Left cardiac atrium (tissue), 4 donors: ENCODE measurements at regions not wholly inside any gene's neighbourhood (a gene's known extent, or its start where the extent isn't known, plus 50 kb on each side); places are given as distances from the start of the nearest gene placed in this dataset.

Experiments
- ATAC-seq, 2 donors: fragments of 200-7000 bp; cut with Tn5 transposase; one replicate each; pipeline ENCODE4 v1.9.1; 2020; ENCODE audit warnings: mild to moderate bottlenecking in 2 of 2, moderate library complexity in 2 of 2
- DNase-seq: peaks from one replicate; pipeline ENCODE4 v3.0.0-alpha.2; 2020
- intact Hi-C, 2 donors: fragments of 100-400 bp; cut with DNase I; formaldehyde crosslinking; loops; one replicate each; pipeline versions ENCODE4 v1.14.1 to v1.15.1; 2022 to 2023
- donor health status: DM: no; HTN: yes; CAD: no.
- donor health status: DM: no; HTN: yes; CAD: no; lungs with severe emphysema.
- donor health status: DM: yes; HTN: yes; CAD: no.
- donor health status: Dilated cardiomyopathy.

DNA sequence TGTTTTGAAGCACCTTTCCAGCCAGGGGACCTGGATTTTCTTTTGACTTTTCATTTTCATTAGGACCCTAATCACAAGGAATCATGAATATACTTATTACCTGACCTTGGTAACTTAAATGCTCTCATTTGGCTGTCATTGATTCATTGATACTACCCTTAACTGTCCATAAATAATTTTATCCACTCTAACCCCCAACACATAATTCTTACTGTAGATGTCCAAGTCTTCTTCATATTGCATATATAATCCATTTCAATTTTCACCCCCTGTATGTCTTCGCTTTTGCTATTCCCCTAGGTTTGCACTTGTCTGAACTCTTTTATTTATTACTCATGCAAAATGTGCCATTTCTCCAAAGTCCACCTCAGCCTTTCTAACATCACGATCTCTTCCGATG, 602.9 kb downstream of the MMUT start:
- ATAC-seq (no peak), DNase-seq (no peak)
- intact Hi-C loops = no loop called here

GRCh38 chr6:48859562-48860123, 603.4 kb downstream of the MMUT start:
- DNase-seq (no peak), ATAC-seq (no peak)
- intact Hi-C loops = no loop called here

GRCh38 chr6:48845219-48845618, 617.8 kb downstream of the MMUT start:
- no peak for DNase-seq
- ATAC-seq = no peak
- intact Hi-C loops = no loop called here

- no peak for DNase-seq
- intact Hi-C loops = no loop called here
- ATAC-seq = no peak
These were observed 618.4 kb downstream of the MMUT start for GRCh38 chr6:48844696-48845095.

GRCh38 chr6:48840896-48841295, 622.2 kb downstream of the MMUT start:
- ATAC-seq (no peak), DNase-seq (no peak)
- intact Hi-C loops = no loop called here

DNA sequence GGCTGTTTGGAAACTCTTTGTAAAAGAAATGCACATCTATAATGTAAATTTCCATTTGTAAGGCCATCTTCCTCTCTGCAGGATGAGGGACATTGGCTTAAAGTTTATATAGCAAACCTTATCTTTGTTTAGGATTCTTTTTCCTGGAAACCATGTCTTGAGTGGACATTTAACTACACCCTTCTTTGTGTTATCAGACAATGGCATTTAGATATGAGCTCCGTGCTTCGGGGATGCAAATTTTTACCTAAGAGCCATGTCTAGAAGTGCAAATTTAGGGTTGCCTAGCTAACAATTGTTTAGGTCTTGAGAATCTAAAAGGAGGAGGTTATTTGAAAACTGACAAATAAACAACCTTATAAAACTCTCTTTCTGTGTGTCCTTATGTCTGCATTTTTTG, 623.8 kb downstream of the MMUT start:
- no peak for ATAC-seq
- no peak for DNase-seq
- intact Hi-C loops = no loop called here

GRCh38 chr6:48837744-48838143, 625.3 kb downstream of the MMUT start:
- intact Hi-C loops = no loop called here
- ATAC-seq (no peak), DNase-seq (no peak)

- ATAC-seq (no peak), DNase-seq (no peak)
- intact Hi-C loops = no loop called here
These were observed 627.6 kb downstream of the MMUT start for GRCh38 chr6:48835421-48835958.

DNA sequence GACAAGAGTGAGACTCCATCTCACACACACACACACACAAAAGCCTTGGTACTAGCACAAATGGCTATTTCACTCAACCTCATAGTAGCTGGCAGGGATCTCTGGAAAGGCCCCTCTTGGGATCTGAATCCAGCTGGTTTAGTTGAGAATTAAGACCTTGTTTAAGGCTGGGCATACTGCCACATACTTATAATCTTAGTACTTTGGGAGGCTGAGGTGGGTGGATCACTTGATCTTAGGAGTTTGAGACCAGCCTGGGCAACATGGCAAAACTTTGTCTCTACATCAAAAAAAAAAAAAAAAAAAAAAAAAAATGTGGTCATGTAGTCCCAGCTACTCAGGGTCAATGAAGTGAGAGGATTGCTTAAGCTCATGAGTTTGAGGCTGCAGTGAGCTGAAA, 628.3 kb downstream of the MMUT start:
- intact Hi-C loops = no loop called here
- no peak for ATAC-seq

GRCh38 chr6:48833916-48834315, 629.1 kb downstream of the MMUT start:
- ATAC-seq (no peak), DNase-seq (no peak)
- intact Hi-C loops = no loop called here

More for the DNA sequence above, 628.3 kb downstream of the MMUT start:
- DNase-seq = no peak

DNA sequence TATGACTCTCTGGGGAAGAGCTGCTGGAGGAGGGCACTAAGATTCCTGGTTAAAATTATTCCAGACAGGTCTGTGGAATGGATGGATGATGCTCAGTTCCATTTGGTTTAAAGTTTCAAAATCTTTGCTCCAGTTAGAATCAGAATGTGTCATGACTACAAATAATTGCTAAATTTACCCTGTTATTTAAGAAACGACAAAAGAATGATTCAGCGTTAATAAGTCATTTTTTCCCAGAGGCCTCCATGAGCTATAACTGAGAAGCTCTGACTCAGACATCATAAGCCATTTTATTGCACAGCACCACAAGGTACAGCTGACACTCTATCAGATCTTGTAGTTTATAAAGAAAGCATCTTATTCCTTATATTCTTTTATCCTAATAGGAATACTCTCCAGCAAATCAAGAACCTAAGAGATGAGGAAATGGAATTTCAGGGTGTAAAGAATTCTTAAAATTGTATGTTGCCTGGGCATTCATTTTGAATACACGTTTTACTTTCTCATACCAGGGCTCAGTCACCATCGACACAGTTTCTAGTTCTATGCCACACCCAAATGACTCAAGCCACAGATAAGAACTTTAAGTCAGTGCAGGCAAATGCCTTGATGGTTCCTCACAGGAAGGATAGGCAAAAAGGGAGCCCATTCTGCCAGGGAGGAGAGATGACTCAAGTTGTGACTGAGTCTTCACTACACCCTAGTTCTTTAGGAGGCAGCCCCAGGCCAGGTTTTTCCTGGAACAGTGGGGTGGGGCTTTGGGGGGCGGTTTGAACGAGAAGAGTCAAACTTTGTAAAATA, 636.0 kb downstream of the MMUT start:
- intact Hi-C loops = no loop called here
- ATAC-seq = peak; percentile 27 to 97
- DNase-seq = peak; percentile 39

- intact Hi-C loops = no loop called here
- no peak for DNase-seq
- no peak for ATAC-seq
These were observed 636.9 kb downstream of the MMUT start for GRCh38 chr6:48826152-48826515.

GRCh38 chr6:48825501-48826151, 637.4 kb downstream of the MMUT start:
- ATAC-seq = no peak
- intact Hi-C loops = no loop called here

DNA sequence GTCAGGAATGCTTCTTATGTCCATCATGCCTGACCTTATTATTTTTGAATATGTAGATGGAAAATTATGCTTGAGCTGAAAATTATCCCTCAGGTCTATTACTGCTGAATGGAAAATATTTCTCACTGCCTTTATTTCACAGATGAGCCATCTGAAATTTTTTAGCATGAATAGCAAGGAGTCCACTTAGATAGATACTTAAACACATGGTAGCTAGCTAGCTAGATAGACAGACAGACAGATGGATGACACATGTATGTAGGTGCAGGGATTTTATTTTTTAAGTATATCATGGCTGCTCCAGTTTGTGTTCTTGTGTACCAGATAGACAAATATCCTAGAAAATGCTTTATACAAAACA, 645.0 kb downstream of the MMUT start:
- DNase-seq (no peak), ATAC-seq (no peak)
- intact Hi-C loops = no loop called here

More at GRCh38 chr6:48825501-48826151, 637.4 kb downstream of the MMUT start:
- no peak for DNase-seq

- DNase-seq (no peak), ATAC-seq (no peak)
- intact Hi-C loops = no loop called here
These were observed 645.6 kb downstream of the MMUT start for GRCh38 chr6:48817333-48818051.

GRCh38 chr6:48814957-48815356, 648.1 kb downstream of the MMUT start:
- intact Hi-C loops = no loop called here
- ATAC-seq (no peak), DNase-seq (no peak)

GRCh38 chr6:48813836-48814235, 649.2 kb downstream of the MMUT start:
- intact Hi-C loops = no loop called here
- ATAC-seq (no peak), DNase-seq (no peak)

- intact Hi-C loops = no loop called here
- no peak for DNase-seq
- no peak for ATAC-seq
These were observed 653.4 kb downstream of the MMUT start for GRCh38 chr6:48809700-48810099.

- intact Hi-C loops = no loop called here
- ATAC-seq = no peak
- no peak for DNase-seq
These were observed 653.8 kb downstream of the MMUT start for GRCh38 chr6:48809245-48809644.

DNA sequence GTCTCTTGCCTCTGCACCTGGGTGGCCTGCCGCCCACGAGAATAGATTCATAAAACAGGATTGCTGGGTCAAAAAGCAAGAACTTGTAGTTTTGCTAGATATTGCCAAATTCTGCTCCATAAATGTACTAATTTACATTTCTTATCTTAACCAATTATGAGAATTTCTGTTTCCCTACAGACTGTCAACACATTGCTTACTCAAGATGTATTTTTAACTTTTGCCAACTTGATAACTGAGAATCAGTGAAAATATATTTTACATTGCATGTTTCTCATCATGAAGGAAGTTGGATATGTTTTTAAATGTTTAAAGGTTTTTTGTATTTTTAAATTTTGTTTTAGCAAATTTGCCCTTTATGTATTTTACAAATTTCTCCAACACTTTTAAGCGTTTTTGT, 664.8 kb downstream of the MMUT start:
- intact Hi-C loops = no loop called here
- no peak for ATAC-seq

More for the DNA sequence above, 664.8 kb downstream of the MMUT start:
- no peak for DNase-seq
